ENCODE measurements at regions not wholly inside any gene's neighbourhood (a gene's known extent, or its start where the extent isn't known, plus 50 kb on each side); places are given as distances from the start of the nearest gene placed in this dataset.

GRCh38 chr11:81492923-81493445 is 1240.7 kb downstream of the FAM181B start:
- no peak for TF ChIP-seq TAF1 (IDR thresholded peaks at IDR 0.05; ENCODE audit: borderline replicate concordance, low read depth, low read length)
- no peak for TF ChIP-seq POLR2A (IDR thresholded peaks at IDR 0.05; ENCODE audit: low read depth, low read length)
- no peak for TF ChIP-seq POLR2AphosphoS5 (IDR thresholded peaks at IDR 0.05; ENCODE audit: low read depth, low read length)
- DNase-seq (ENCODE audit: insufficient read length) (no peak), FAIRE-seq (no peak)

- TF ChIP-seq TAF1 (IDR thresholded peaks at IDR 0.05; ENCODE audit: borderline replicate concordance, low read depth, low read length) = no peak
- TF ChIP-seq POLR2AphosphoS5 (IDR thresholded peaks at IDR 0.05; ENCODE audit: low read depth, low read length) = no peak
- TF ChIP-seq POLR2A (IDR thresholded peaks at IDR 0.05; ENCODE audit: low read depth, low read length) = no peak
These were observed 1246.6 kb downstream of the FAM181B start for GRCh38 chr11:81487109-81487508.

GRCh38 chr11:81484196-81484595 is 1249.5 kb downstream of the FAM181B start:
- DNase-seq (ENCODE audit: insufficient read length) = no peak
- TF ChIP-seq POLR2A (IDR thresholded peaks at IDR 0.05; ENCODE audit: low read depth, low read length) (no peak), POLR2AphosphoS5 (IDR thresholded peaks at IDR 0.05; ENCODE audit: low read depth, low read length) (no peak), TAF1 (IDR thresholded peaks at IDR 0.05; ENCODE audit: borderline replicate concordance, low read depth, low read length) (no peak)
- no peak for FAIRE-seq

More at GRCh38 chr11:81487109-81487508, 1246.6 kb downstream of the FAM181B start:
- no peak for DNase-seq (ENCODE audit: insufficient read length)
- FAIRE-seq = no peak

- no peak for FAIRE-seq
- TF ChIP-seq TAF1 (IDR thresholded peaks at IDR 0.05; ENCODE audit: borderline replicate concordance, low read depth, low read length) (no peak), POLR2AphosphoS5 (IDR thresholded peaks at IDR 0.05; ENCODE audit: low read depth, low read length) (no peak), POLR2A (IDR thresholded peaks at IDR 0.05; ENCODE audit: low read depth, low read length) (no peak)
- DNase-seq (ENCODE audit: insufficient read length) = no peak
These were observed 1256.4 kb downstream of the FAM181B start for GRCh38 chr11:81477277-81477676.

- TF ChIP-seq TAF1 (IDR thresholded peaks at IDR 0.05; ENCODE audit: borderline replicate concordance, low read depth, low read length) (no peak), POLR2A (IDR thresholded peaks at IDR 0.05; ENCODE audit: low read depth, low read length) (no peak), POLR2AphosphoS5 (IDR thresholded peaks at IDR 0.05; ENCODE audit: low read depth, low read length) (no peak)
- DNase-seq (ENCODE audit: insufficient read length) (no peak), FAIRE-seq (no peak)
These were observed 1257.3 kb downstream of the FAM181B start for GRCh38 chr11:81476345-81476744.

- TF ChIP-seq TAF1 (IDR thresholded peaks at IDR 0.05; ENCODE audit: borderline replicate concordance, low read depth, low read length) = no peak
- TF ChIP-seq POLR2AphosphoS5 (IDR thresholded peaks at IDR 0.05; ENCODE audit: low read depth, low read length) = no peak
- no peak for TF ChIP-seq POLR2A (IDR thresholded peaks at IDR 0.05; ENCODE audit: low read depth, low read length)
- no peak for FAIRE-seq
- DNase-seq (ENCODE audit: insufficient read length) = no peak
These were observed 1261.0 kb downstream of the FAM181B start for GRCh38 chr11:81472646-81473045.

- no peak for FAIRE-seq
- TF ChIP-seq TAF1 (IDR thresholded peaks at IDR 0.05; ENCODE audit: borderline replicate concordance, low read depth, low read length) (no peak), POLR2A (IDR thresholded peaks at IDR 0.05; ENCODE audit: low read depth, low read length) (no peak), POLR2AphosphoS5 (IDR thresholded peaks at IDR 0.05; ENCODE audit: low read depth, low read length) (no peak)
- DNase-seq (ENCODE audit: insufficient read length) = no peak
These were observed 1263.2 kb downstream of the FAM181B start for GRCh38 chr11:81470446-81470845.

- no peak for FAIRE-seq
- TF ChIP-seq TAF1 (IDR thresholded peaks at IDR 0.05; ENCODE audit: borderline replicate concordance, low read depth, low read length) (no peak), POLR2AphosphoS5 (IDR thresholded peaks at IDR 0.05; ENCODE audit: low read depth, low read length) (no peak), POLR2A (IDR thresholded peaks at IDR 0.05; ENCODE audit: low read depth, low read length) (no peak)
- DNase-seq (ENCODE audit: insufficient read length) = no peak
These were observed 1273.8 kb downstream of the FAM181B start for GRCh38 chr11:81459766-81460306.

GRCh38 chr11:81449588-81450156 is 1284.0 kb downstream of the FAM181B start:
- TF ChIP-seq TAF1 (IDR thresholded peaks at IDR 0.05; ENCODE audit: borderline replicate concordance, low read depth, low read length) = no peak
- TF ChIP-seq POLR2AphosphoS5 (IDR thresholded peaks at IDR 0.05; ENCODE audit: low read depth, low read length) = no peak
- no peak for TF ChIP-seq POLR2A (IDR thresholded peaks at IDR 0.05; ENCODE audit: low read depth, low read length)
- no peak for DNase-seq (ENCODE audit: insufficient read length)
- FAIRE-seq = no peak

- no peak for TF ChIP-seq POLR2AphosphoS5 (IDR thresholded peaks at IDR 0.05; ENCODE audit: low read depth, low read length)
- no peak for TF ChIP-seq POLR2A (IDR thresholded peaks at IDR 0.05; ENCODE audit: low read depth, low read length)
- TF ChIP-seq TAF1 (IDR thresholded peaks at IDR 0.05; ENCODE audit: borderline replicate concordance, low read depth, low read length) = no peak
- no peak for DNase-seq (ENCODE audit: insufficient read length)
- no peak for FAIRE-seq
These were observed 1289.4 kb downstream of the FAM181B start for GRCh38 chr11:81444297-81444696.

- FAIRE-seq (no peak), DNase-seq (ENCODE audit: insufficient read length) (no peak)
- TF ChIP-seq TAF1 (IDR thresholded peaks at IDR 0.05; ENCODE audit: borderline replicate concordance, low read depth, low read length) (no peak), POLR2AphosphoS5 (IDR thresholded peaks at IDR 0.05; ENCODE audit: low read depth, low read length) (no peak), POLR2A (IDR thresholded peaks at IDR 0.05; ENCODE audit: low read depth, low read length) (no peak)
These were observed 1301.3 kb downstream of the FAM181B start for GRCh38 chr11:81432333-81432732.

- FAIRE-seq = no peak
- TF ChIP-seq POLR2A (IDR thresholded peaks at IDR 0.05; ENCODE audit: low read depth, low read length) (no peak), TAF1 (IDR thresholded peaks at IDR 0.05; ENCODE audit: borderline replicate concordance, low read depth, low read length) (no peak), POLR2AphosphoS5 (IDR thresholded peaks at IDR 0.05; ENCODE audit: low read depth, low read length) (no peak)
- no peak for DNase-seq (ENCODE audit: insufficient read length)
These were observed 1308.8 kb downstream of the FAM181B start for GRCh38 chr11:81424822-81425221.

Data from GM12892 (cell line).